GM18861 (cell line): ENCODE measurements at regions not wholly inside any gene's neighbourhood (a gene's known extent, or its start where the extent isn't known, plus 50 kb on each side); places are given as distances from the start of the nearest gene placed in this dataset.

Source experiments
- ATAC-seq: cut with Tn5 transposase; IDR thresholded peaks from one replicate; pipeline ENCODE4 v1.9.1; 2021; ENCODE audit not compliant: unreplicated experiment

DNA sequence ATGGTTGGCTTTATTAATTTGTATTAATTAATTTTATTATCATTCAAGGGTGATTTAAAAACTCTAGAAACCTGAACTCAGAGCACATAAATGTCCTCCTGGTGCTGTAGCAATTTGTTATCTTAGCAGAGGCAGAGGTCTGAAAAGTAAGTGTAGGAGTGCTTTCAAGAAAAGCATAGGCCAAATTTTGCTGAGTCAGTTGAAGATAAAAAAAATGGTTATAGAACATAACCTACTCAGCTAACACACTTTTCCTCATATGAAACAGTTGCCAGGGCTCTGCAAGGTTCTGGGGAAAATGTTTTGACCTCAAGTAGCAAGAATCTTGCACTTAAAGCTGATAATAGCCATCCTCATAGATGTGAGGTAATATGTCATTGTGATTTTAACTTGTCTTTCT lies 53.5 kb upstream of the CHODL start:
- ATAC-seq = no peak

DNA sequence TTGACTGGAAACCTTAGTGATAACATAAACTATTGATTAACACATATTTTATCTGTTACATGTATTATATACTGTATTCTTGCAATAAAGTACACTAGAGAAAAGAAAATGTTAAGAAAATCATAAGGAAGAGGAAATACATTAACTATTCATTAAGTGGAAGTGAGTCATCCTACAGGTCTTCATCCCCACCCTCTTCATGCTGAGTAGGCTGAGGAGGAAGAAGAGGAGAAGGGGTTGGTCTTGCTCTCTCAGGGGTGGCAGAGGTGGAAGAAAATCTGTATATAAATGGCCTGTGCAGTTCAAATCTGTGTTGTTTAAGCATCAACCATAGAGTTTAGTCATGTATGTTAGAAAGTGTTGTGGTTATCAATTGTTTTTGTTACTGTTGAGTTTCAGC lies 66.1 kb upstream of the CHODL start:
- no peak for ATAC-seq

DNA sequence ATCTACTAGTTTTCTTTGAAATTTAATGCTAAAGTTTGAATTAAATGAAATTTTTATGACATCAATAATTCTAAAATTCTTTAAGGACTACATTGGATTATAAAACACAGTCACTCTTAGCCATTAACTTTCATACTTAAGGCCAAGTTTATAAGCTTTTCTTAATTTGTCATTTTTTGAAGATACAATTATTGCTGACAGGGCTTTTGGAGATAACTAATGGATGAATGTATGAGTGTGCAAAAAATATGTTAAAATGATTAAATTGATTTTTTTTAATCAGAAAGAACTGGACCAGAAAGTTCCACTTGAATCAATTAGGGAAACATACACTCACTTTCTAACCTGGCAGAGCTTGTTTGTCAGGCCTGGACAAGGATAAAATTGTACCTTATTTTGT lies 70.3 kb upstream of the CHODL start:
- ATAC-seq = no peak

DNA sequence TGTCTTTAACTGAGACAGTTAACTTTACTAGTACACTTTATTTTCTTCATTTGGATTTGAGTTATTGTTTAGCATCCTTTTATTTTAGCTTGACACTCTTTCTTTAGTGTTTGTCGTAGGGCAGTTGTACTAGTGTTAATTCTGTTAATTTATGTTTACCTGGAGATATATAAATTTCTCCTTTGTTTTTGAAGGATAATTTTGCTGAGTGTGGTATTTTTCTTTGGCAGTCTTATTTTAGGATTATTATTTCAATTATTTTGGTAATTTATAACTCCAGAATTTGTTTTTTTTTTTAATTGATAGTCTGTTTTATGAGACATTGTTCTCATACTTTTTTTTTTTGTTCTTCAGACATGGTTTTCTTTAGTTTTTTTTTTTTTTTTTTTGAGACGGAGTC lies 73.8 kb upstream of the CHODL start:
- no peak for ATAC-seq

DNA sequence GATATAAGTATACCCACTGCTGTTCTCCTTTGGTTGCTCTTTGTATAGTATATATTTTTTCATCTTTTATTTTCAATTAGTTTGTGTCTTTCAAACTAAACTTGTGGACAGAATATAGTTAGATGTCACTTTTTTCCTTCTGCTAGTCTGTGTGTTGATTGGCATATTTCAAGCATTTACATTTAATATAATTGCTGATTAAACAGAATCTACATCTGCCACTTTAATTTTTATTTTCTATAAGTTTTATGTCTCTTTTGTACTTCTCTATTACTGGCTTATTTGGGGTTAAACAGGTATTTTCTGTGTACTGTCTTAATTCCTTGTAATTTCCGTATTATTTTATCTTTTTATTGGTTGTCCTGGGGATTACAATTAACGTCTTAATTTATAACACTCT lies 74.4 kb upstream of the CHODL start:
- ATAC-seq = no peak

DNA sequence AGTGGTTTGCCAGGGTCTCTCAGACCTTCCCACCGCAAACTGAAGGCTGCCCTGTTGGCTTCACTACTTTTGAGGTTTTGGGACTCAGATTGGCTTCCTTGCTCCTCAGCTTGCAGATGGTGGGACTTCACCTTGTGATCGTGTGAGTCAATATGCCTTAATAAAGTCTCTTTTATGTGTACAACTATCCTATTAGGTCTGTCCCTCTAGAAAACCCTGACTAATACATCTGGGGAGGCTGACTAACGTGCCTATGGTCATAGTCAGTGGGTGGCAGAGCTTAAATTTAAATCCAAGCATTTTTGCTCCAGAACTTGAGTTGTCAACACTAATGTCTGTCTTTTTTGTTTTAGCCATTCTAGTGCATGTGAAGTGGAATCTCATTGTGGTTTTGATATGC lies 76.5 kb upstream of the CHODL start:
- no peak for ATAC-seq

DNA sequence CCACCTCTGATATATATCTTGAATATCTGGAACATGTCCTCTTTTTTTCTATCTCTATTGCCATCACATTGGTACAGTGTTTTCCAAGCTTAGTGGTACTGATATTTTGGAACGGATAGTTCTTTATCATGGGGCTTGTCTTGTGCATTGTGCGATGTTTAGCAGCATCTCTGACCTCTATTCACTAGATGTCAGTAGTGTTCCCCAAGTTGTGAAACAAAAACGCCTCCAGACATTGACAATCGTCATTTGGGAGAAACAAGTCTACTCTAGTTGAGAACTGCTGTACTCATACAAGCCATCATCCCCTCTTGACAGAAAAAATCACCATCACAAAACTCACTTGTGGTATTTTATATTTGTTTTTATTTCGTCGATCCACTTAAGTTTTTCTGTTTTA lies 79.7 kb upstream of the CHODL start:
- no peak for ATAC-seq

DNA sequence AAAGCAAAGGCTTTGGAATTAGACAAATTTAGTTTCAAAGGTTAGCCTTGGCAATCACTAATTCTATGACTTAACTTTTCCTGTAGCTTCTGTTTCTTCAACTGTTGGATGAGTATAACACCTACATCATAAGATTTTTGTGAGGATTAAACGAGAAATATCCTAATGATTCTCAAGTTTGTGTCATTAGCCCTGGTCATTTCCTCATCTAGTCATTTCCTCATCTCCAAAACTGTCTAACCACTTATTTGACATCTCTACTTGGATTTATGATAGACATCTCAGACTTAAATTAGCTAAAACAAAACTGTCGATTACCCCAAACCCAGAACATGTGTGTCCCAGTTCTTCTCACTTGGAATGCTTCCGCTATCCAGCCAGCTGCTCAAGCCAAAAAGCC lies 80.2 kb upstream of the CHODL start:
- no peak for ATAC-seq

DNA sequence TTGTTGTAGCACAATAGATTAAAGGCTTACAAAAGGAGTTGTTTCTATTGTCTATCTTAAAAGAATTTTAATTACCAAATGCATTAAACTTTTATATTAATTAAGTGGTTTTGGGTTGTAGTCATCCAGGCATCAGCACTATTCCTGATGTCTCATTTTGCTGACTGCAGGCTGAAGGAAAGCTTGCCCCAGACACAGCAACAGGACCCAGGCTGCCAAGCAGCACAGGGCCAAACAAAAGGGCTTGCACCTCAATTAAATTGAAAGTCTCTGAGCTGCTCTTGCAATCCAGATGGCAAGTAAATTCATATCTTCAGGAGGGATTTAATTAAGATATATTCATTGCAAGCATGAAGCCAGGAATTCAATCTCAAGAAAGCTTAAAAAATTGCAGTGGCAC lies 80.7 kb upstream of the CHODL start:
- no peak for ATAC-seq

DNA sequence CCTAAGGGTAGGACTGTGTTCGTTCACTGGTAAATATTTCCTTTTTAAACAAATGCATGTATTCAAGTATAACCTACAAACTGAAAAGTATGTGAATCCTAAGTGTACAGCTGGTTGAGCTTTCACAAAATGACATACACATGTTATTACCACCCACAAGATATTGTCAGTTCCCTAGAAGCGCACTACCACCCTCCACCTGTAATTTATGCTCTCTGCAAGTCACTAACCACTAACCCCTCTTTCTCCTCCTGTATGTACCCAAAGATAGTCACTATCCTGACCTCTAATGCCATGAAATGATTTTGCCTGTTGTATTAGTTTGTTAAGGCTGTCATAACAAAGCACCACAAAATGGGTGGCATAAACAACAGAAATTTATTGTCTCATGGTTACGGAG lies 82.8 kb upstream of the CHODL start:
- ATAC-seq = no peak

DNA sequence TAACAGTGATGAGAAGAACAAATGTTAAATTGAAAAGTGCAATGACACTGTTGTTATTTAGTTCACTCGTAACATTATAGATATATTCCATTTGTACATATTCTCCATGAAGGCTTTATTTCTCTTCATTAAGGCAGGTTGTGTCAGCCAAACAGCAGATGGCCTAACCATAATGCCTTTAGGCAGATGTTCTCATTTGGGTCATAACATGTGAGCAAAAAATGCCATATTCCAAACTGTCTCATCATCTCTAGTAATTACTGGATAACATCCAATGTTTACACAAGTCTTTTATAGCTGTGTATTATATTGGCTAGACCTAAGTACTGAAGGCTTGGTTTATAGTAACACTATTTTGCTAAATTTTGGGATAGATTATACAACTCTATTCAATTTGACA lies 87.2 kb upstream of the CHODL start:
- no peak for ATAC-seq

DNA sequence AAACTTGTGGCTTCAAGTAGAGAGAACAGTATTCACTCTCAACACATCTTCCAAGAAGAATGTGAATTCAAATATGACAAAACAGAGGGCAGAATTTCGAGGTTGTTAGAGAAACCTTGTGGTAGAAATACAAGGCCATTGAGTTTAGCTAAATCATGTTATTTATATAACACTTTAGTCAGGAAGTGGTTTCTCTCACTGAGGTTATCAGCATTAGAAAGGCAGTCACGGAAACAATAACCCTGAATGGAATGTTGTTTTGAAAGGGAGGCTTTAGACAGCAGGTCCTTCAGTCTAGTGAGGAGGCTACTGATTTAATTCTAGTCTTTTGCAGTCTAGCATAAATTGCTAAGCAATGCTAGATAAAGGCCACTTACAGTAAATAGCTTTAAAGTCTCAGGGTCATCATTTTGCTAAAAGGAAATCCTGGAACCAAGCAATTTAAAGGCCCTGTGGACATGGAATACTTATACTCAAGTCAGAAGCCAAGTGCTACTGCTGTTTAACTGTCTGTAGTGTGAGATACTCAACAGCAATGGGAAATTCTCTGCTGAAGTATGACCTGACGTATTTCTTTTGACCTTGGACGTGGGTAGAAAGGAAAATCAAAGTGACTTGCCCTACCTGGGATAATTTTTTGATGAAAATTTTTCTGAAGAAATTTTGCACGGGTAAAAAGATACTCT lies 89.0 kb upstream of the CHODL start:
- no peak for ATAC-seq

DNA sequence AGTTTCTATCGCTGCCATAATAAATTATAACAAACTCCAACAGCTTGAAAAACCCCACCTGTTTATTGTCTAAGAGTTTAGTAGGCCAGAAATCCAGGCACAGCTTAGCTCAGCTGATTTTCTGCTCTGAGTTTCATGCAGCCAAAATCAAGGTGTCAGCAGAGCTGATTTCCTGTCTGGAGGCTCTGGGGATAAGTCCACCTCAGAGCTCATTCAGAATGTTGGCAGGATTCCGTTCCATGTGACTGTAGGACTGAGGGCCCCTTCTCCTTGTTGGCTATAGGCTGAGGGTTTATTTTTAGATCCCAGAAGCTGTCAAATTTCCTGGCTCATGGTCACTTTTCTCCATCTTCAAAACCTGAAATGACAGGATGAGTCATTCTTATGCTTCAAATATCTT lies 91.6 kb upstream of the CHODL start:
- no peak for ATAC-seq

DNA sequence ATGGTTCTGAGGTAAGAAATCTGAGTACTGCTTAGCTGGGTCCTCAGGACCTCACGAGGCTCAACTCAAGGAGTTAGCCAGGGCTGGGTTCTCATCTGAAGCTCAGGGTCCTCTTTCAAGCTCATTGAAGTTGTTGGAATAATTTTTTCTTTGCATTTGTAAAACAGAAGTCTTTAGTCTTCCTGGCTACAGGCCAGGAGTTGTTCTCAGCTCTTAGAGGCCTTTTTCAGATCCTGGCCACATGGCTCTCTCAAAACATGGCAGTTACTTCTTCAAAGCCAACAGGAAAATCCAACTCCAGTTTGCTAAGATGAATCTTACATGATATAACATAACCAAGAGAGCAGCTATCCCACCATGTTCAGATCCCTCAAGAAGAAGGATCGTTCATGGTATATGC lies 92.3 kb upstream of the CHODL start:
- ATAC-seq = no peak

DNA sequence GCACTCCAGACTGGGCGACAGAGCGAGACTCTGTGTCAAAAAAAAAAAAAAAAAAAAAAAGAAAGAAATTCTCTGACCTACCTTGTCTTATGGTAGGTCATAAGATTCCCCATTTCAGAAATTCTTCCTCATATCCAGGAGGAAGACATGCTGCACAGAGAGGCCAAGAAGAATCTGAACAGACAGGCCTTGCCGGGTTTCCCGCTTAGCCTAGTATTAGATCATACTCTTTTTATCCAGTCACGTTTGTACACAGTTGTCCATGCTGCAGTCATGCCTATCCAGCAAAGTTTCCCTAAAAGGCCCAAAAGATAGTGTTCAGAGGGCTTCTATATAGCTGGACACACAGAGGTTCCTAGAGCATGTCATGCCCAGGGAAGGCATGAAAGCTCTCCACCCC lies 93.6 kb upstream of the CHODL start:
- no peak for ATAC-seq

DNA sequence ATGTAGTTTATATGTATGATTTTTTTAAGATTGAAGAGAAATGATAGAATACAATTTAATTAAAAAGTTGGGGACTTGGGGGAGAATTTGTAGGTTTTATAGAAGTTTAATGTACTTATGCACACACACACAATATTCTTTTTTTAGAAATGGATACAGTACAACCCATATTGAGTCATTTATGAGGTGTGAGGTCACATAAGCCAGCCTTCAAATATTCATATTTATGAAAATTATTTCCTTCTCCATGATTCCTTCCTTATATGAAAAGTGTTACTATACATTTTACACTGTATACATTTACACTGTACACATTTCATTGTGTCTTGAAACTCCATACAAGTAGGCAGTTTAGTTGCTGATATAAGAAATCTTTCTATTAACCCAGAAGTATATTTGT lies 96.2 kb upstream of the CHODL start:
- ATAC-seq = no peak

DNA sequence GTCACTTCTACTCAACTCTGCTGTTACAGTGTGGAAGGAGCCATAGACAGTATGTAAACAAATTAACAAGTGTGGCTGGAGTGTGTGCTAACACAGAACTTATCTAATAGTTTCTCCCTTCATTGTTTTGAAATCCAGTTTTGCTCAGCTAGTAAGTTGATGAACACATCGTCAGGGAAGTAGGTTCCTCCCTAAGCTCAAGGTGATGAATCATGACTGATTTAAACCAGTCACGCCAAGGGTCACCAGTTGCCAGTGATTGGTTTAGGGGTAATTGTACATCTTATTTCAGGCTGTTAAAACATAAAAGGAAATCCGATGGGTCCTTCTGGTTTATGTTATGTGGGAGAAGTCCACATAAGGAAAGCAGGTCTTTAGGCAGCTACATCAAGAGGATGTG lies 97.0 kb upstream of the CHODL start:
- no peak for ATAC-seq

DNA sequence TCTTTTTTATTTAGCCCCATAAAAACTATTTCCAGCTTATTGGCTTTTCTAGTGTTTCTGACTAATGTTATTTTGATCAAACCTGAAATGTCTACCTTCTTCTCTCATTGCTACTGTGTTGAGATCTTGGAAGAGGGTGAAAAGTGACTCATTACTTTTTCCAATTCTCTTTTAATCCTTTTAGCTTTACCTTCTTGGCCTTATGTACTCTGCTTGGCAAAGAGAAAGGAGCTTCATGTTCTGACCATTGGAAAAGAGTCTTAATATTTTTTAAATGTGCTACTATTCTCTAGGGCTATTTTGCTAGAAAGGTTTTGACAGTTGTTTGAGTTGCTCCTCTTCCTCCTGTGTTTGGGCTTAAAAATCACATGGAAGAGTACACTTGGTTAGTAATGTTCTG lies 97.8 kb upstream of the CHODL start:
- ATAC-seq = no peak

DNA sequence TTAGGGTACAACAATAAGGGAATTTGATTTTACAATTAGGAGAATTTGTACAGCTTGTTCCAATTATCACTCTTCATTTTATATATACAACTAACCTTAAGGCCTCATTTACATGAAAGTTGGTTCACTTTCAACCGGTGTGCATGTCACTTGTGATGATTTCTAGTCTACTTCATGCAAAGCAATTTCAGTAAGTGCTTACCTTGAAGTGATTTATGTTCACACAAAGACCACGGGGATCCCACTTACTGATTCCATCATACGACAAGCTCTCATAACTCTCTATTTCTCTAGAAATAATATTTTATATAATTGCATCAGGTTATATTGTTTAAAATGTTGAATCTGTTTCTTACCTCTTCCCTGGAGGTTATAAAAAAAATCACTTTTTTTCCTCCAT lies 100.3 kb upstream of the CHODL start:
- no peak for ATAC-seq

DNA sequence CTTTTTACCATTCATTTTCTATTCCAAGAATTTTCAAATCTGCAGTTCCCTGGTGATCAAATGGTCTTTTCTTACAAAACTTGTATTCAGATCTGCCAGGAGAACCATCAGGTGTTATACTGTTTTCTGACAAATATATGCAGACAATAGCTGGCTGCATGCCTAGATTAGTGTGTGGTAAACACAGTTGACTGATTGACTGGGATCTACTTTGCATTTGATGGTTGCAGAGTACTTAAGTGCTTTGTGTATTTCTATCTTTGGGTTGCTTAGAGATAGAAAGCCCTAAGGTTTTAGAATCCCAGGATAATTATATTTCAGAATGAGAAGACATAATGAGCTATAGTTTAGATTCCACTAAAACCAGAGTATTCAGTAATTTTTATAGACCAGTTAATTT lies 102.0 kb upstream of the CHODL start:
- no peak for ATAC-seq

DNA sequence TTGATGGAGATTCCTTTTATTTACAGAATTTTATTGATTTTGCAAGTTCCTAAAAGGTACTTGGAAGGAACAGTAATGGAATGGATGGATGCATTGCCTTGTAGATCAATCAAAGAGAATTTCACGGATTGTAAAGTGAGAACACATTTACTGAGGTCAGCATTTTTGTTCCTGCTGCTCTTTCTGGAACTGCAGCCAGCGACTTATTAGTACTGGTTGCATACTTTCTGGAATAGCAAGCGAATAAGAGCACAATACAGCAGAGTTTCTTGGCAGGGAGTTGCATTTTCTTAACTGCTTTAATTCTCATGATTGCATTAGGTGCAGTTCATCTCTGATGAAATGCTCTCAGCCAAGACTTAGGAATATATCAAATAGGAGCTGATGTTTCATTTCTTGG lies 106.1 kb upstream of the CHODL start:
- ATAC-seq = no peak

DNA sequence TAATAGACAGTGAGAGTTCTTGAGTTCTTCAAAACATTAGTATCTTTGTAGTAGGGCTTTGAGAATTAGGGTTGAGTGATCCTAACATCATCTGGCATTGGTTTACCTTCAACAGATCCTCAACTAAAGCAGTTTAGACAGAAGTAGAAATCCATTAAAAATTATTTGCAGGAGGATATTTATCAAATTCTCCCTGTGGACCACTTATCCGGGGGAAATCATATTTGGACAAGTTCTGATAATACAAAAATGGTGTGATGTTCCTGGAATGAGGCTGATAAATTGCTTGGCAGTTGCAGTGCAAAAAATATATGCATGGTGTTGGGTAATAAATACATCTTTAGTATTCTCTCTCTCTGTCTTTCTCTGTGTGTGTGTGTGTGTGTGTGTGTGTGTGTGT lies 115.1 kb upstream of the CHODL start:
- no peak for ATAC-seq

DNA sequence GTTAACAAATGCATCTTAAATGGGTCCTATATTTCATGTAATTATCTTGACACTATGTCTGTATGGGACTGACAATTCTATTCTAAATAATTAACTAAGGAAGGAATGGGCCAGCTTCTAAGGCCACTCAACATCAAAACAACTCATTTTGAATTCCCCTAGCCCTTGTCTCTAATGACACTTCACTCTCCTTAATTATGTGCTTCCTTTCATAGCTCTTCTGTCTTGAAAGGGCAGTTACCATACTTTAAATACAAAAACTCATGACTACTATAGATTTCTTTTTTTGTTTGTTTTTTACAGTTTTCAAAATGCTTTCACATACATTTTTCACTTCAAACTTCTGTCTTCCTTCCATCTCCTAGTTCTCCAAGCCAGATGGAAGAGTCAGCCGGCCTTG lies 126.1 kb upstream of the CHODL start:
- no peak for ATAC-seq

DNA sequence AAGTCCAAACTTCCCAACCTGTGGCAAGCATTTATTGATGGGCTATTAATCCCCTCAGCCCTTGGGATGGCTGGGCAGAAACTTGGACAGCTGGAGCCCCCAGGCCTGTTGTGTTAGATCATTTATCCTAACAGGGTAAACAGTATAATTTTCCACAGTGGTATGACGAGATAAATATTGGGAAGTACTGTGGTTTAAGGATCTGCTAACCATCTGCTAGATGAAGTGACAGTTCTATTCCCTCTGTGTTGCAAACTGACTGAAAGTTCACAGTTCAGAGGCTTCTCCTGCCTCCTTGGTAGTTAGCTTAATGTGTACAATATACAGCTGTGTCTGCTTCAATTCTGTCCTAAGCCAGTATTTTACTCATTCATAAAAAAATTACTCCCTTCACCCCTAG lies 127.5 kb upstream of the CHODL start:
- no peak for ATAC-seq
